SH-SY5Y (cell line): ENCODE measurements at regions not wholly inside any gene's neighbourhood (a gene's known extent, or its start where the extent isn't known, plus 50 kb on each side); places are given as distances from the start of the nearest gene placed in this dataset.

ENCODE experiments used
- GATA2 ChIP-seq: IDR thresholded peaks from 2 replicates; pipeline ENCODE4 v1.6.1; 2011; ENCODE audit warnings: mild to moderate bottlenecking, low read depth, low read length
- GATA3 ChIP-seq: IDR thresholded peaks from 2 replicates; pipeline ENCODE4 v1.6.1; 2011; ENCODE audit warnings: low read depth, mild to moderate bottlenecking, low read length, moderate library complexity

- TF ChIP-seq GATA2 (no peak), GATA3 (no peak)
Observed at GRCh38 chr18:64852281-64852680, 703.4 kb upstream of the LINC00305 start.
